ENCODE measurements at regions not wholly inside any gene's neighbourhood (a gene's known extent, or its start where the extent isn't known, plus 50 kb on each side); places are given as distances from the start of the nearest gene placed in this dataset.

GRCh38 chr6:121677571-121677970, 242.1 kb downstream of the GJA1 start:
- TF ChIP-seq, protein P1, sequence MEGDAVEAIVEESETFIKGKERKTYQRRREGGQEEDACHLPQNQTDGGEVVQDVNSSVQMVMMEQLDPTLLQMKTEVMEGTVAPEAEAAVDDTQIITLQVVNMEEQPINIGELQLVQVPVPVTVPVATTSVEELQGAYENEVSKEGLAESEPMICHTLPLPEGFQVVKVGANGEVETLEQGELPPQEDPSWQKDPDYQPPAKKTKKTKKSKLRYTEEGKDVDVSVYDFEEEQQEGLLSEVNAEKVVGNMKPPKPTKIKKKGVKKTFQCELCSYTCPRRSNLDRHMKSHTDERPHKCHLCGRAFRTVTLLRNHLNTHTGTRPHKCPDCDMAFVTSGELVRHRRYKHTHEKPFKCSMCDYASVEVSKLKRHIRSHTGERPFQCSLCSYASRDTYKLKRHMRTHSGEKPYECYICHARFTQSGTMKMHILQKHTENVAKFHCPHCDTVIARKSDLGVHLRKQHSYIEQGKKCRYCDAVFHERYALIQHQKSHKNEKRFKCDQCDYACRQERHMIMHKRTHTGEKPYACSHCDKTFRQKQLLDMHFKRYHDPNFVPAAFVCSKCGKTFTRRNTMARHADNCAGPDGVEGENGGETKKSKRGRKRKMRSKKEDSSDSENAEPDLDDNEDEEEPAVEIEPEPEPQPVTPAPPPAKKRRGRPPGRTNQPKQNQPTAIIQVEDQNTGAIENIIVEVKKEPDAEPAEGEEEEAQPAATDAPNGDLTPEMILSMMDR (IDR thresholded peaks at IDR 0.05; ENCODE audit: low read length): no peak
- no peak for TF ChIP-seq EZH2 (IDR thresholded peaks at IDR 0.05; ENCODE audit: borderline replicate concordance, low read length)

All from OCI-LY1 (cell line).